ENCODE measurements at regions not wholly inside any gene's neighbourhood (a gene's known extent, or its start where the extent isn't known, plus 50 kb on each side); places are given as distances from the start of the nearest gene placed in this dataset.

GRCh38 chr1:71147637-71148360 lies 67.0 kb upstream of the ZRANB2 start:
- no peak for DNase-seq
- Mint-ChIP-seq H3K27ac (ENCODE audit: unreplicated experiment) (no peak overlapping the region), H3K4me1 (ENCODE audit: low read depth, unreplicated experiment) (no peaks in the 10 kb centered on the region), H3K9me3 (ENCODE audit: unreplicated experiment) (peaks cover 5% of the 10 kb centered on the region), H3K4me3 (ENCODE audit: unreplicated experiment) (no peak overlapping the region), H3K27me3 (ENCODE audit: unreplicated experiment) (no peaks in the 10 kb centered on the region), H3K36me3 (ENCODE audit: unreplicated experiment) (peaks cover 4% of the 10 kb centered on the region)
- TF ChIP-seq, protein P1, sequence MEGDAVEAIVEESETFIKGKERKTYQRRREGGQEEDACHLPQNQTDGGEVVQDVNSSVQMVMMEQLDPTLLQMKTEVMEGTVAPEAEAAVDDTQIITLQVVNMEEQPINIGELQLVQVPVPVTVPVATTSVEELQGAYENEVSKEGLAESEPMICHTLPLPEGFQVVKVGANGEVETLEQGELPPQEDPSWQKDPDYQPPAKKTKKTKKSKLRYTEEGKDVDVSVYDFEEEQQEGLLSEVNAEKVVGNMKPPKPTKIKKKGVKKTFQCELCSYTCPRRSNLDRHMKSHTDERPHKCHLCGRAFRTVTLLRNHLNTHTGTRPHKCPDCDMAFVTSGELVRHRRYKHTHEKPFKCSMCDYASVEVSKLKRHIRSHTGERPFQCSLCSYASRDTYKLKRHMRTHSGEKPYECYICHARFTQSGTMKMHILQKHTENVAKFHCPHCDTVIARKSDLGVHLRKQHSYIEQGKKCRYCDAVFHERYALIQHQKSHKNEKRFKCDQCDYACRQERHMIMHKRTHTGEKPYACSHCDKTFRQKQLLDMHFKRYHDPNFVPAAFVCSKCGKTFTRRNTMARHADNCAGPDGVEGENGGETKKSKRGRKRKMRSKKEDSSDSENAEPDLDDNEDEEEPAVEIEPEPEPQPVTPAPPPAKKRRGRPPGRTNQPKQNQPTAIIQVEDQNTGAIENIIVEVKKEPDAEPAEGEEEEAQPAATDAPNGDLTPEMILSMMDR (IDR thresholded peaks at IDR 0.05; ENCODE audit: partially characterized antibody, unreplicated experiment): no peak

DNA sequence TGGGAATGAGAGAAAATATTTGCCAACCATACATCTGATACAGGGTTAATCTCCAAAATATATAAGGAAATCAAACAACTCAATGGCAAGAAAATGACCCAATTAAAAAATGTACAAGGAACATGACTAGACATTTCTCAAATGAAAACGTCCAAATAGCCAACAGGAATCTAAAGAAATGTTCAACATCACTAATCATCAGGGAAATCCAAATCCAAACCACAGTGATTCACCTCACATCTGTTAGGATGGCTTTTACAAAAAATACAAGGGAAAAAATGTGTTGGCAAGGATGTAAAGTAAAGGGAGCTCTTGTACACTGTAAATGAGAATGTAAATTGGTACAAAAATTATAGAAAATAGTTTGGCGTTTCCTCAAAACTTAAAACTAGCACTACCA lies 54.7 kb upstream of the ZRANB2 start:
- H3K27me3 Mint-ChIP-seq (ENCODE audit: unreplicated experiment): peaks cover 1% of the 10 kb centered on the region
- H3K9me3 Mint-ChIP-seq (ENCODE audit: unreplicated experiment): peaks cover 9% of the 10 kb centered on the region
- H3K36me3 Mint-ChIP-seq (ENCODE audit: unreplicated experiment): peaks cover 14% of the 10 kb centered on the region
- no peaks in the 10 kb centered on the region for H3K4me1 Mint-ChIP-seq (ENCODE audit: low read depth, unreplicated experiment)
- H3K27ac Mint-ChIP-seq (ENCODE audit: unreplicated experiment): no peak overlapping the region
- no peak for DNase-seq
- no peak overlapping the region for H3K4me3 Mint-ChIP-seq (ENCODE audit: unreplicated experiment)
- TF ChIP-seq, protein P1 (IDR thresholded peaks at IDR 0.05; ENCODE audit: partially characterized antibody, unreplicated experiment): no peak

All from glutamatergic neuron (in vitro differentiated cells).